Sigmoid colon (tissue), 6 donors: ENCODE measurements at regions not wholly inside any gene's neighbourhood (a gene's known extent, or its start where the extent isn't known, plus 50 kb on each side); places are given as distances from the start of the nearest gene placed in this dataset.

Source experiments
- DNase-seq: peaks from one replicate; pipeline ENCODE4 v3.0.0-alpha.2; 2019
- H3K27ac ChIP-seq, 4 donors: fragments of 200-600 bp; sonication (generic); one replicate each; pipeline ENCODE4 v1.5.1; 2016 to 2019; ENCODE audit warnings: mild to moderate bottlenecking in 1 of 4
- H3K27me3 ChIP-seq, 3 donors: fragments of 200-600 bp; sonication (generic); one replicate each; pipeline ENCODE4 v1.5.1; 2019; ENCODE audit warnings: mild to moderate bottlenecking in 1 of 3
- H3K36me3 ChIP-seq, 4 donors: fragments of 200-600 bp; sonication (generic); one replicate each; pipeline ENCODE4 v1.5.1; 2016 to 2019
- H3K4me1 ChIP-seq, 4 donors: fragments of 200-600 bp; sonication (generic); one replicate each; pipeline ENCODE4 v1.5.1; 2017 to 2019
- H3K4me3 ChIP-seq, 4 donors: fragments of 200-600 bp; sonication (generic); one replicate each; pipeline ENCODE4 v1.5.1; 2017 to 2019; ENCODE audit warnings: mild to moderate bottlenecking in 2 of 4, moderate library complexity in 1 of 4
- H3K9me3 ChIP-seq, 4 donors: fragments of 200-600 bp in 3 of 4; sonication (generic) in 3 of 4; one replicate each; pipeline versions ENCODE4 v1.5.1 to v1.6.1; 2013 to 2019
- EP300 ChIP-seq, 4 donors: sonication (generic); formaldehyde crosslinking; IDR thresholded peaks; one replicate each; pipeline ENCODE4 v1.6.1; 2017; ENCODE audit warnings: antibody characterized with exemption in 4 of 4
- POLR2A ChIP-seq, 2 donors: fragments of 450-650 bp; IDR thresholded peaks; one replicate each; pipeline ENCODE4 v1.6.1; 2016; ENCODE audit warnings: antibody characterized with exemption in 2 of 2, mild to moderate bottlenecking in 2 of 2, moderate library complexity in 2 of 2
- POLR2AphosphoS5 ChIP-seq, 4 donors: sonication (generic); formaldehyde crosslinking; IDR thresholded peaks; one replicate each; pipeline ENCODE4 v1.6.1; 2017; ENCODE audit warnings: antibody characterized with exemption in 4 of 4
- WGBS, 2 donors: extraction: QIAGEN DNeasy Blood & Tissue Kit; methylation state at CpG; one replicate each; pipeline ENCODE4 v1.1.7; 2013; 5-methylcytosine and 5-hydroxymethylcytosine counted together
- intact Hi-C: fragments of 100-400 bp; cut with DNase I; formaldehyde crosslinking; loops from one replicate; pipeline ENCODE4 v1.15.1; 2023
- TF ChIP-seq, protein P1 (sequence below), 4 experiments: fragments of 450-650 bp in 3 of 4; fragments of 200-600 bp in 1 of 4; IDR thresholded peaks; one replicate each; pipeline ENCODE4 v1.5.1; 2016 to 2019; ENCODE audit warnings: antibody characterized with exemption in 4 of 4, mild to moderate bottlenecking in 3 of 4, moderate library complexity in 2 of 4
- donor health status: healthy with polysubstance abuse.
- donor health status: healthy.

DNA sequence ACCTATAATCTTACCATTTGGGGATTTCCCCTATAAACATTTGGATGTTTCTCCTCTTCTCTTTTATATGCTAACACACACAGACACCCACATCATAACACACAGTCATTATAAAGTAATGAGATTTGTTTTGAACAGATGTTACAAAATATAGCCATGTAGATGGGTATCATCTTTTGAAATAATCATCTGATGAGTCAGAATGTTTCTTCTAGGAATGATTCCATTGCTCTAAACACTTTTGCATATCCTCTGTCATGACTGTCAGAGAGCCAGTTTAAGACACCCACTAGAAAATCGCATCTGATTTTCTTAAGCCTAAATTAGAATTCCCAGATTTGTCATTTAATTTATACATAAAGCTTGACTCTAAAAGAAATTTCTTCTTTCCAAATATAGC, 442.6 kb downstream of the CMPK2 start:
- no peaks in the 10 kb centered on the region for H3K36me3 ChIP-seq
- no peak for TF ChIP-seq POLR2AphosphoS5 (IDR thresholded peaks at IDR 0.05)
- TF ChIP-seq, protein P1, sequence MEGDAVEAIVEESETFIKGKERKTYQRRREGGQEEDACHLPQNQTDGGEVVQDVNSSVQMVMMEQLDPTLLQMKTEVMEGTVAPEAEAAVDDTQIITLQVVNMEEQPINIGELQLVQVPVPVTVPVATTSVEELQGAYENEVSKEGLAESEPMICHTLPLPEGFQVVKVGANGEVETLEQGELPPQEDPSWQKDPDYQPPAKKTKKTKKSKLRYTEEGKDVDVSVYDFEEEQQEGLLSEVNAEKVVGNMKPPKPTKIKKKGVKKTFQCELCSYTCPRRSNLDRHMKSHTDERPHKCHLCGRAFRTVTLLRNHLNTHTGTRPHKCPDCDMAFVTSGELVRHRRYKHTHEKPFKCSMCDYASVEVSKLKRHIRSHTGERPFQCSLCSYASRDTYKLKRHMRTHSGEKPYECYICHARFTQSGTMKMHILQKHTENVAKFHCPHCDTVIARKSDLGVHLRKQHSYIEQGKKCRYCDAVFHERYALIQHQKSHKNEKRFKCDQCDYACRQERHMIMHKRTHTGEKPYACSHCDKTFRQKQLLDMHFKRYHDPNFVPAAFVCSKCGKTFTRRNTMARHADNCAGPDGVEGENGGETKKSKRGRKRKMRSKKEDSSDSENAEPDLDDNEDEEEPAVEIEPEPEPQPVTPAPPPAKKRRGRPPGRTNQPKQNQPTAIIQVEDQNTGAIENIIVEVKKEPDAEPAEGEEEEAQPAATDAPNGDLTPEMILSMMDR (IDR thresholded peaks at IDR 0.05): no peak
- no peak for TF ChIP-seq POLR2A (IDR thresholded peaks at IDR 0.05)
- H3K4me3 ChIP-seq: no peak overlapping the region
- no peak overlapping the region for H3K27ac ChIP-seq
- no peaks in the 10 kb centered on the region for H3K27me3 ChIP-seq
- H3K9me3 ChIP-seq: no peaks in the 10 kb centered on the region
- no peaks in the 10 kb centered on the region for H3K4me1 ChIP-seq
- 81 to 92% methylated on average over 1 of the region's 1 CpG for WGBS, 2 donors
- intact Hi-C loops: no loop called here
- DNase-seq: no peak

DNA sequence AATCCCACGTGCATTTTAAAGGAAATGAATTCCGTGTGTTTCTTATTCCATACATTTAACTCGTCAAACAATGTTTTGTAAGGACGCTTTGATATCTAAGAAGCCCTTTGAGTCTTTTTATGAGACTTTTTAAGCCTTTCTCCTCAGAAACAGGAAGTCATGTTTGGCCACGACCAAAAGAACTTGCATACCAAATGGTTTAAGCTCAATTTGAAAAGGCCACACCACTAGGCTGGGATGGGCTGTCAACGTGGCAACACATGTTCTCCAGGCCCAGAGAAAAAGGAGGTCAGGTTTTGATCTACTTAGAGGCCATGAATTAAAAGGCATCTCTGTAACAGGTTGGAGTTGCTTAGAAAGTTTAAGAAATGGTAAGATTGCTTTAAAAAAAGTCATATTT, 441.8 kb downstream of the CMPK2 start:
- H3K4me3 ChIP-seq: no peak overlapping the region
- WGBS, 2 donors: 67 to 68% methylated on average over 6 of the region's 6 CpGs
- no peaks in the 10 kb centered on the region for H3K36me3 ChIP-seq
- no peak for DNase-seq
- no peaks in the 10 kb centered on the region for H3K27me3 ChIP-seq
- TF ChIP-seq, protein P1 (IDR thresholded peaks at IDR 0.05): no peak
- TF ChIP-seq EP300 (IDR thresholded peaks at IDR 0.05) (no peak), POLR2AphosphoS5 (IDR thresholded peaks at IDR 0.05) (no peak), POLR2A (IDR thresholded peaks at IDR 0.05) (no peak)
- no peak overlapping the region for H3K27ac ChIP-seq
- no peaks in the 10 kb centered on the region for H3K9me3 ChIP-seq
- intact Hi-C loops: no loop called here
- no peaks in the 10 kb centered on the region for H3K4me1 ChIP-seq

DNA sequence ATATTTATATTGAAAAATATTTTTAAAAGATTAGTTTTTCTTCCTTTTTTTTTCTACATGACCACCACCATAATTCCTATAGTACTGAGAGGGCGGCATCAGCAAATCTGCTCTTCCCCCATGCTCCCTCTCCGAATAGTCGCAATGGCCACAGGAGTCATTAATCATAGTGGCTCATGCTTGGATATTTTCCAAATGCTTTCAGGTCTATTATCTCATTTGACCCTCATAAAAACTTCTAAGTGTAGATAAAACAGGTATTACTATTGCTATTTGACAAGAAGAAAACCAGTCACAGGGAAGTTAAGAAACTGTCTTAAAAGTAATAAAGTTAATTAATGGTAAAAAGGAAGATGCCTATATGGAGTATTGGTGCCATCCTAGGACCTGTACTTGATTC, 440.7 kb downstream of the CMPK2 start:
- H3K27me3 ChIP-seq: no peaks in the 10 kb centered on the region
- no peaks in the 10 kb centered on the region for H3K4me1 ChIP-seq
- intact Hi-C loops: no loop called here
- 81 to 96% methylated on average over 3 of the region's 3 CpGs for WGBS, 2 donors
- no peak for TF ChIP-seq EP300 (IDR thresholded peaks at IDR 0.05)
- TF ChIP-seq POLR2A (IDR thresholded peaks at IDR 0.05): no peak
- TF ChIP-seq, protein P1 (IDR thresholded peaks at IDR 0.05): no peak
- no peak for TF ChIP-seq POLR2AphosphoS5 (IDR thresholded peaks at IDR 0.05)
- no peaks in the 10 kb centered on the region for H3K36me3 ChIP-seq
- no peak for DNase-seq
- no peaks in the 10 kb centered on the region for H3K9me3 ChIP-seq
- no peak overlapping the region for H3K27ac ChIP-seq
- no peak overlapping the region for H3K4me3 ChIP-seq

DNA sequence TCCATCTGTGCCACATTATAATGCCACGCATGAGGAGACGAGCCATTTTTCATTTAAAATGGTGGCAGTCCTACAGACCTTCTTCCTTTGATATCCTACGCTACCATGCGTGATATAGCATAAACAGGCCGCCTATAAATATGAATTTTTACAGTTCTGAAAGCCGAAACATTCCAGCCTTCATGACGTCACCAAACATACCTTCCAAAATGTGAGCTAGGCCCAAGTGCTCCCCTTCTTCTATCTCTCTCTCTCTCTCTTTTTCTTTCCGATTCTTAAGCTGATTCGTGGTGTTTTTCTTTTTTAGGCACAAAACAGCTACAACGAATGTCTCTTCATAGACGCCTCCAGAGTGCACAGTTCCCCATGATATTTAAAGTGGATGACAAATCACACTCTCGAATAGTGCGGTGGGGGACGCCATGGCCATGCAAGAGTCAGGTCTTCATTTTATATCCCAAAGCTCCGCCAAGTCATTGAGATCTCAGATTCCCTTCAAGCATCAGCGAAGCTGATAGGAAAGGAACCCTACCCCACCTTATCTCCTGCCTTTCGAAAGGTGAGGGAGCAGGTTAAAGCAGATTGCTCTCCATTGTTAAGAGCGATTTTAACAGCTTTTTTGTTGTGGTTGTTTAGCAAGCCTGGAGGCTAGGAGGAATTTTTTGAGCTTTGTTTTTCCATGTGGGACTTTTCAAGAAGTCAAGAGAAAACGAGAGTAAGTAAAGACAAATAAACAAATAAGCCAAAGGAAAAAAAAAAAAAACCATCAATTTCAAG, 436.3 kb downstream of the CMPK2 start:
- H3K4me1 ChIP-seq: no peaks in the 10 kb centered on the region
- no peak overlapping the region for H3K4me3 ChIP-seq
- TF ChIP-seq POLR2A (IDR thresholded peaks at IDR 0.05): no peak
- TF ChIP-seq EP300 (IDR thresholded peaks at IDR 0.05): no peak
- TF ChIP-seq POLR2AphosphoS5 (IDR thresholded peaks at IDR 0.05): no peak
- TF ChIP-seq, protein P1 (IDR thresholded peaks at IDR 0.05): no peak
- no peak for DNase-seq
- no peaks in the 10 kb centered on the region for H3K27me3 ChIP-seq
- no peaks in the 10 kb centered on the region for H3K9me3 ChIP-seq
- H3K36me3 ChIP-seq: no peaks in the 10 kb centered on the region
- intact Hi-C loops: no loop called here
- WGBS, 2 donors: 86 to 89% methylated on average over 19 of the region's 19 CpGs
- no peak overlapping the region for H3K27ac ChIP-seq

DNA sequence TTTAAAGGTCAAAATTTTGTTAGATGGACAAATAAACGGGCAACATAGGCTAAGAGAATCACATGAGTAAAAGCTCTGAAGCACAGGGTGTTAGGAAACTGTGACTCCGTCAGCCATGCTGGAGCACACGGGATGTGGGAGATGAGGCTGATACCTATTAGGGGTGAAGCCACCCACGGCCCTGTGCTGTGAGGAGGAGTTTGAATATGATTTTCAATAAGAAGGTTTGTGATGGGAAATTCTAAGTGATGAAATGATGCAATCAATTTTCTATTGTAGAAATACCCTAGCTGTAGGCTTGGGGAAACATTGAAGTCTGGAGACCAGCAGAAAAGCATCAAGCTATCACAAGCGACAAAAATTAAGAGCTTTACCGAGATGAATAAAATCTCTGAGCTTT, 431.3 kb downstream of the CMPK2 start:
- 84 to 85% methylated on average over 6 of the region's 6 CpGs for WGBS, 2 donors
- intact Hi-C loops: no loop called here
- H3K27ac ChIP-seq: no peak overlapping the region
- no peak for DNase-seq
- TF ChIP-seq POLR2A (IDR thresholded peaks at IDR 0.05) (no peak), POLR2AphosphoS5 (IDR thresholded peaks at IDR 0.05) (no peak), EP300 (IDR thresholded peaks at IDR 0.05) (no peak)
- TF ChIP-seq, protein P1 (IDR thresholded peaks at IDR 0.05): no peak
- H3K27me3 ChIP-seq: no peaks in the 10 kb centered on the region
- no peak overlapping the region for H3K4me3 ChIP-seq
- H3K9me3 ChIP-seq: no peaks in the 10 kb centered on the region
- H3K4me1 ChIP-seq: no peaks in the 10 kb centered on the region
- no peaks in the 10 kb centered on the region for H3K36me3 ChIP-seq
